H1 (cell line): ENCODE measurements at regions not wholly inside any gene's neighbourhood (a gene's known extent, or its start where the extent isn't known, plus 50 kb on each side); places are given as distances from the start of the nearest gene placed in this dataset.

Experiments used
- CTCF ChIA-PET: fragments of 300-600 bp; sonication (Branson Sonifier 250); formaldehyde crosslinking; loops from one replicate; lab custom pipeline; 2021; ENCODE audit not compliant: partially characterized antibody; lab: Charles Lee
- POLR2A ChIA-PET: fragments of 300-600 bp; sonication (Branson Sonifier 250); formaldehyde crosslinking; loops from one replicate; lab custom pipeline; 2021; ENCODE audit warnings: inconsistent platforms; ENCODE audit not compliant: partially characterized antibody; lab: Charles Lee
- DNase-seq, 2 experiments: peaks; one replicate each; pipeline versions ENCODE4 v3.0.0 to v3.0.0-alpha.2; 2010 to 2022; ENCODE audit warnings: low spot score in 2 of 2, low read depth in 1 of 2, mixed read lengths in 1 of 2
- FAIRE-seq: peaks from 2 replicates; lab custom pipeline; 2011; peaks lifted over from hg19 to GRCh38; lab: Jason Lieb, UNC
- H2AFZ ChIP-seq: 2 replicates; pipeline ENCODE4 v1.8.1; 2012; ENCODE audit warnings: low read length, inconsistent platforms
- H2AK5ac ChIP-seq: 2 replicates; pipeline ENCODE4 v1.6.1; 2013; ENCODE audit warnings: low read depth, low read length
- H2BK120ac ChIP-seq: replicated peaks from 2 replicates; pipeline ENCODE3; 2013; ENCODE audit warnings: low read depth, low read length, inconsistent platforms
- H2BK12ac ChIP-seq: 2 replicates; pipeline ENCODE4 v1.6.1; 2013; ENCODE audit warnings: low read depth, low read length
- H2BK15ac ChIP-seq: 2 replicates; pipeline ENCODE4 v1.6.1; 2013; ENCODE audit warnings: low read length
- H2BK20ac ChIP-seq: 2 replicates; pipeline ENCODE4 v1.6.1; 2013; ENCODE audit warnings: low read length
- H2BK5ac ChIP-seq: 2 replicates; pipeline ENCODE4 v1.6.1; 2013; ENCODE audit warnings: low read depth, low read length
- H3K14ac ChIP-seq: 2 replicates; pipeline ENCODE4 v1.6.1; 2013; ENCODE audit warnings: inconsistent platforms; ENCODE audit not compliant: insufficient read length
- H3K18ac ChIP-seq: 2 replicates; pipeline ENCODE4 v1.6.1; 2013; ENCODE audit warnings: low read length; ENCODE audit errors: extremely low read depth
- H3K23ac ChIP-seq: 2 replicates; pipeline ENCODE4 v1.6.1; 2013; ENCODE audit warnings: inconsistent platforms; ENCODE audit not compliant: insufficient read length
- H3K23me2 ChIP-seq: 2 replicates; pipeline ENCODE4 v1.6.1; 2013; ENCODE audit warnings: low read depth, low read length
- H3K27ac ChIP-seq: 2 replicates; pipeline ENCODE4 v1.6.1; 2011; ENCODE audit warnings: low read depth, low read length, inconsistent platforms
- H3K27me3 ChIP-seq, 4 experiments: replicated peaks in 1 of 4; 1 replicate in 1 of 4; 2 replicates in 3 of 4; pipeline versions ENCODE4 v1.6.1 to v1.8.1; 2011 to 2013; ENCODE audit warnings: low read length in 3 of 4, mild to moderate bottlenecking in 3 of 4, inconsistent platforms in 2 of 4, mixed read lengths in 2 of 4, moderate library complexity in 1 of 4; ENCODE audit not compliant: control insufficient read depth in 3 of 4, insufficient read depth in 3 of 4; ENCODE audit errors: extremely low read depth in 1 of 4
- H3K36me3 ChIP-seq, 4 experiments: 2 replicates each; pipeline versions ENCODE4 v1.6.1 to v1.8.1; 2011 to 2013; ENCODE audit warnings: mild to moderate bottlenecking in 4 of 4, low read length in 3 of 4, moderate library complexity in 2 of 4, control low read depth in 1 of 4, inconsistent platforms in 1 of 4; ENCODE audit not compliant: insufficient read depth in 4 of 4, control insufficient read depth in 2 of 4
- H3K4ac ChIP-seq: replicated peaks from 2 replicates; pipeline ENCODE3; 2013; ENCODE audit warnings: low read length, low read depth, mixed read lengths, inconsistent platforms; ENCODE audit not compliant: insufficient read length
- H3K4me1 ChIP-seq, 4 experiments: replicated peaks in 1 of 4; 1 replicate in 1 of 4; 2 replicates in 3 of 4; pipeline versions ENCODE4 v1.6.1 to v1.8.1; 2011 to 2013; ENCODE audit warnings: low read length in 3 of 4, inconsistent platforms in 2 of 4, mixed read lengths in 1 of 4; ENCODE audit not compliant: insufficient read depth in 4 of 4, control insufficient read depth in 3 of 4
- H3K4me2 ChIP-seq, 2 experiments: 2 replicates each; pipeline versions ENCODE4 v1.6.1 to v1.8.1; 2011 to 2013; ENCODE audit warnings: low read depth in 2 of 2, low read length in 2 of 2, control low read depth in 1 of 2, inconsistent platforms in 1 of 2, mild to moderate bottlenecking in 1 of 2; ENCODE audit not compliant: insufficient read depth in 1 of 2
- H3K4me3 ChIP-seq, 4 experiments: fragments of 200-600, 300-600 bp in 1 of 4; sonication (generic), shearing (Covaris generic), sonication (Bioruptor Twin) in 1 of 4; 2 replicates each; pipeline versions ENCODE4 v1.5.1 to v1.8.1; 2011 to 2016; ENCODE audit warnings: low read length in 4 of 4, low read depth in 3 of 4, control low read depth in 2 of 4, inconsistent platforms in 2 of 4, mild to moderate bottlenecking in 2 of 4, mixed read lengths in 1 of 4, moderate library complexity in 1 of 4; ENCODE audit not compliant: insufficient read depth in 2 of 4; ENCODE audit errors: extremely low read depth in 1 of 4
- H3K56ac ChIP-seq: replicated peaks from 2 replicates; pipeline ENCODE3; 2013; ENCODE audit warnings: low read depth, mild to moderate bottlenecking, mixed read lengths, low read length, inconsistent platforms; ENCODE audit not compliant: insufficient read length
- H3K79me1 ChIP-seq: 2 replicates; pipeline ENCODE4 v1.6.1; 2013; ENCODE audit warnings: low read depth, low read length, control low read depth
- H3K79me2 ChIP-seq, 2 experiments: 2 replicates each; pipeline versions ENCODE4 v1.6.1 to v1.8.1; 2012 to 2013; ENCODE audit warnings: low read length in 2 of 2, mild to moderate bottlenecking in 2 of 2, inconsistent platforms in 1 of 2; ENCODE audit not compliant: insufficient read depth in 2 of 2, control insufficient read depth in 1 of 2
- H3K9ac ChIP-seq, 4 experiments: replicated peaks in 1 of 4; 1 replicate in 1 of 4; 2 replicates in 3 of 4; pipeline versions ENCODE4 v1.6.1 to v1.8.1; 2011 to 2013; ENCODE audit warnings: low read depth in 3 of 4, low read length in 3 of 4, control low read depth in 2 of 4, mild to moderate bottlenecking in 2 of 4, moderate library complexity in 2 of 4, inconsistent platforms in 1 of 4; ENCODE audit errors: extremely low read depth in 1 of 4
- H3K9me3 ChIP-seq, 2 experiments: 2 replicates each; pipeline versions ENCODE4 v1.6.1 to v1.8.1; 2012 to 2013; ENCODE audit warnings: mild to moderate bottlenecking in 2 of 2, moderate library complexity in 2 of 2, control low read depth in 1 of 2, inconsistent platforms in 1 of 2, low read depth in 1 of 2, low read length in 1 of 2, mixed read lengths in 1 of 2; ENCODE audit not compliant: insufficient read depth in 2 of 2
- H4K20me1 ChIP-seq, 2 experiments: replicated peaks in 1 of 2; 2 replicates each; pipeline versions ENCODE3 to v1.8.1; 2011 to 2013; ENCODE audit warnings: inconsistent platforms in 2 of 2, low read length in 2 of 2, mild to moderate bottlenecking in 1 of 2; ENCODE audit not compliant: insufficient read depth in 2 of 2, control insufficient read depth in 1 of 2
- H4K5ac ChIP-seq: 2 replicates; pipeline ENCODE4 v1.6.1; 2013; ENCODE audit warnings: low read length, low read depth, mixed read lengths, inconsistent platforms; ENCODE audit not compliant: insufficient read length
- H4K8ac ChIP-seq: 2 replicates; pipeline ENCODE4 v1.8.0; 2013; ENCODE audit warnings: mild to moderate bottlenecking, moderate library complexity, low read length, inconsistent platforms; ENCODE audit not compliant: insufficient read depth; ENCODE audit errors: extremely low read depth
- H4K91ac ChIP-seq: replicated peaks from 2 replicates; pipeline ENCODE3; 2013; ENCODE audit warnings: low read length, mixed read lengths, inconsistent platforms; ENCODE audit not compliant: insufficient read length
- CHD1 ChIP-seq: IDR thresholded peaks from 2 replicates; pipeline ENCODE4 v1.6.1; 2012; ENCODE audit warnings: low read depth, low read length, improper control_type of control experiment
- SP4 ChIP-seq: IDR thresholded peaks from 2 replicates; pipeline ENCODE4 v1.6.1; 2012; ENCODE audit warnings: low read length, inconsistent platforms
- ZNF274 ChIP-seq: IDR thresholded peaks from 2 replicates; pipeline ENCODE4 v1.7.0; 2012; ENCODE audit warnings: low read length, borderline replicate concordance; ENCODE audit errors: extremely low read depth
- WGBS, 2 experiments: shearing (Covaris generic) in 1 of 2; methylation state at CpG; one replicate each; pipeline versions ENCODE4 v1.1.6 to v1.1.7; 2013 to 2015; ENCODE audit warnings: low lambda C conversion rate in 2 of 2, mixed read lengths in 2 of 2, inconsistent platforms in 1 of 2, low coverage in 1 of 2, missing lambda C conversion rate in 1 of 2; ENCODE audit not compliant: insufficient replicate concordance in 2 of 2, insufficient coverage in 1 of 2, insufficient read length in 1 of 2; ENCODE audit errors: extremely low coverage in 1 of 2, missing lambda C conversion rate in 1 of 2; 5-methylcytosine and 5-hydroxymethylcytosine counted together
- TF ChIP-seq, protein P1 (sequence below), 3 experiments: IDR thresholded peaks; 1 replicate in 2 of 3; 2 replicates in 1 of 3; pipeline versions ENCODE4 v1.5.1 to v1.6.1; 2011; ENCODE audit warnings: low read length in 3 of 3, mild to moderate bottlenecking in 3 of 3, inconsistent platforms in 2 of 3, low read depth in 1 of 3, moderate library complexity in 1 of 3; ENCODE audit not compliant: insufficient read depth in 1 of 3; ENCODE audit errors: control extremely low read depth in 1 of 3

DNA sequence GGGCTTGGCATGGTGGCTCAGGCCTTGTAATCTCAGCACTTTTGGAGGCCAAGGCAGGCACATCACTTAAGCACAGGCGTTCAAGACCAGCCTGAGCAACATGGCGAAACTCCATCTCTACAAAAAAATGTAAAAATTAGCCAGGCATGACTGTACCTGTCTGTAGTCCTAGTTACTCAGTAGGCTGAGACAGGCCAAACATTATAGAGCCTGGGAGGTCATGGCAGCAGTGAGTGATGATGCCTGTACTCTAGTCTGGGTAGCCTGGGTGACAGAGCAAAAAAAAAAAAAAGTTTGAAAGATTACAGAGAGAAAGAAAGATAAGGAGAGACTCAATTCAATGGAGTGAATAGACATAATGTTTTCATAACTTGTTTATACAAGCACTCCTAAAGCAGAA is 556.5 kb upstream of the BRINP3 start (continued):
- TF ChIP-seq CHD1: no peak

DNA sequence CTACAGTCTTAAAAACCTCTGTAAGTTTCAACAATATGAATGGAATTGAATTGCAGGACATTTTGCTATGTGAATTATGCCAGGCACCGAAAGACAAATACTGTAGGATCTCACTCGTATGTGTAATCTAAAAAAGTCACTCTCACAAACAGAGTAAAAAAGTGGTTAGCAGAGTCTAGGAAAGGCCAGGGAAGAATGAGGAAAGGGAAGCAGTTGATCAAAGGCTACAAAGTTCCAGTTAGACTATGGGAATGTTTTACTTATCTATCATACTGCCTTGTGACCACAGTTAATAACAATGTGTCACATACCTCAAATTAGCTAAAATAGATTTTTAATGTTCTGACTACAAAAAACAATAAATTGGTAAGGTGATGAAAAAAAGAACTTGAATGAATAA is 565.4 kb upstream of the BRINP3 start:
- DNase-seq: no peak
- no peak overlapping the region for H2AK5ac ChIP-seq
- no peak overlapping the region for H3K14ac ChIP-seq
- H3K4me3 ChIP-seq: no peak overlapping the region
- no peak overlapping the region for H3K9ac ChIP-seq
- H2BK120ac ChIP-seq: no peak overlapping the region
- H3K79me2 ChIP-seq: no peaks in the 10 kb centered on the region
- FAIRE-seq: no peak
- H3K79me1 ChIP-seq: no peaks in the 10 kb centered on the region
- no peak overlapping the region for H2BK20ac ChIP-seq
- H2BK15ac ChIP-seq: no peak overlapping the region
- H2BK12ac ChIP-seq: no peak overlapping the region
- no peaks in the 10 kb centered on the region for H3K23me2 ChIP-seq
- no peak overlapping the region for H2BK5ac ChIP-seq
- H3K4ac ChIP-seq: no peak overlapping the region
- no peaks in the 10 kb centered on the region for H3K9me3 ChIP-seq
- H3K4me1 ChIP-seq: no peaks in the 10 kb centered on the region
- no peak overlapping the region for H4K91ac ChIP-seq
- H4K20me1 ChIP-seq: no peaks in the 10 kb centered on the region
- no peak overlapping the region for H2AFZ ChIP-seq
- H3K36me3 ChIP-seq: no peaks in the 10 kb centered on the region
- no peak overlapping the region for H4K8ac ChIP-seq
- no peak overlapping the region for H3K27ac ChIP-seq
- no peak overlapping the region for H3K18ac ChIP-seq
- H3K27me3 ChIP-seq: no peaks in the 10 kb centered on the region
- H3K23ac ChIP-seq: no peak overlapping the region
- ChIA-PET CTCF (no interaction called here), POLR2A (no interaction called here)
- no peak overlapping the region for H3K56ac ChIP-seq
- 93% methylated on average over 2 of the region's 2 CpGs; no CpG with 5 or more reads in 1 of the 2 experiments for WGBS, 2 experiments
- no peak overlapping the region for H4K5ac ChIP-seq
- H3K4me2 ChIP-seq: no peak overlapping the region
- TF ChIP-seq SP4 (no peak), ZNF274 (no peak)
- TF ChIP-seq, protein P1, sequence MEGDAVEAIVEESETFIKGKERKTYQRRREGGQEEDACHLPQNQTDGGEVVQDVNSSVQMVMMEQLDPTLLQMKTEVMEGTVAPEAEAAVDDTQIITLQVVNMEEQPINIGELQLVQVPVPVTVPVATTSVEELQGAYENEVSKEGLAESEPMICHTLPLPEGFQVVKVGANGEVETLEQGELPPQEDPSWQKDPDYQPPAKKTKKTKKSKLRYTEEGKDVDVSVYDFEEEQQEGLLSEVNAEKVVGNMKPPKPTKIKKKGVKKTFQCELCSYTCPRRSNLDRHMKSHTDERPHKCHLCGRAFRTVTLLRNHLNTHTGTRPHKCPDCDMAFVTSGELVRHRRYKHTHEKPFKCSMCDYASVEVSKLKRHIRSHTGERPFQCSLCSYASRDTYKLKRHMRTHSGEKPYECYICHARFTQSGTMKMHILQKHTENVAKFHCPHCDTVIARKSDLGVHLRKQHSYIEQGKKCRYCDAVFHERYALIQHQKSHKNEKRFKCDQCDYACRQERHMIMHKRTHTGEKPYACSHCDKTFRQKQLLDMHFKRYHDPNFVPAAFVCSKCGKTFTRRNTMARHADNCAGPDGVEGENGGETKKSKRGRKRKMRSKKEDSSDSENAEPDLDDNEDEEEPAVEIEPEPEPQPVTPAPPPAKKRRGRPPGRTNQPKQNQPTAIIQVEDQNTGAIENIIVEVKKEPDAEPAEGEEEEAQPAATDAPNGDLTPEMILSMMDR (IDR thresholded peaks at IDR 0.05; ENCODE audit: control extremely low read depth in 1 of 3, insufficient read depth in 1 of 3, low read depth in 1 of 3, low read length in 3 of 3): no peak
